Transverse colon (tissue), 4 donors: ENCODE measurements at regions not wholly inside any gene's neighbourhood (a gene's known extent, or its start where the extent isn't known, plus 50 kb on each side); places are given as distances from the start of the nearest gene placed in this dataset.

ENCODE experiments used
- CTCF ChIP-seq, 5 experiments: fragments of 200-600 bp in 3 of 5; fragments of 450-650 bp in 2 of 5; sonication (generic) in 3 of 5; IDR thresholded peaks; 1 replicate in 2 of 5; 2 replicates in 3 of 5; pipeline ENCODE4 v1.5.1; 2016 to 2017; ENCODE audit warnings: antibody characterized with exemption in 5 of 5, inconsistent platforms in 3 of 5, mild to moderate bottlenecking in 2 of 5, moderate library complexity in 1 of 5
- POLR2A ChIP-seq: fragments of 450-650 bp; IDR thresholded peaks from one replicate; pipeline ENCODE4 v1.6.1; 2016; ENCODE audit warnings: antibody characterized with exemption, mild to moderate bottlenecking, moderate library complexity
- POLR2AphosphoS5 ChIP-seq, 3 donors: sonication (generic); formaldehyde crosslinking; IDR thresholded peaks; one replicate each; pipeline ENCODE4 v1.6.1; 2016; ENCODE audit warnings: antibody characterized with exemption in 3 of 3

DNA sequence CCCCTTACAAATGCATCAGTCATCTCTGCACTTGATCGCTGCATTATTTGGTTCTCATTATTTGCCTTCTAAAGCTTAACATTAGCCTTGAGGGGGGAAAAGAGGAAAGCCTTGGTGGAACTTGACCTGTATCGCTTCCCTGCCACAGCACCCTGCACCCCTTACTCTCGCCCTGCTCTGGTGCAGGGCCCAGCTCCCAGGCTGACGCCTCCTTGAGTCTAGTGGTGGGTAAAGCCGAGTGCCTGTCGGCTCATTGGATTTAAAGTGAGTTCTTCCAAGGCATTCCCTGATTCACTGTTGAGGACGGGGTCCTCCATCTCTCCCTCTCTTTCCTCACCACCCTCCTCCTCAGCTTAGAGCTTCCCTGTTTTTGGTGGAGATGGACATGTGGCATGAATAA, 145.0 kb upstream of the GYPC start:
- no peak for TF ChIP-seq CTCF (IDR thresholded peaks at IDR 0.05)
- TF ChIP-seq POLR2A: no peak
- no peak for TF ChIP-seq POLR2AphosphoS5 (IDR thresholded peaks at IDR 0.05)
